ENCODE measurements at regions not wholly inside any gene's neighbourhood (a gene's known extent, or its start where the extent isn't known, plus 50 kb on each side); places are given as distances from the start of the nearest gene placed in this dataset.

DNA sequence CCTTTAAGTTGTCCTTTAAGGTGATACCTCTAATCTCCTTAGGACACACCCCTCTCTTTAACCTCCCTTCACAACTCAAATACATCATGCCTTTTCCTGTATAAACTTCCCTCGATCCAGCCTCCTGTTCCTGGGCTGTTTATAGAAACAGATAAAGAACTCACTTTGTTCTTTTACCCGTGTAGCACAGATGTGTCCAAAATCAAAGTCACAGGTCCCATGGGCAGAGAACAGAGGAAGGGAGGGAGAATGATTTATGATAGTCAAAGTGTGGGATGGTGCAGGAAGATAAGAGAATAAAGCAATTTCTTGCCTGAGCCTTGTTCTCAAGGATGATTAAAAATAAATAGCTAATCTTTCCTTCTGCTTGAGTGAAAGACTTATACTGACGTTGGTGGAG is 50.3 kb upstream of the CABCOCO1 start:
- H3K4me3 ChIP-seq (ENCODE audit: low read length): no peak overlapping the region
- TF ChIP-seq, protein P1, sequence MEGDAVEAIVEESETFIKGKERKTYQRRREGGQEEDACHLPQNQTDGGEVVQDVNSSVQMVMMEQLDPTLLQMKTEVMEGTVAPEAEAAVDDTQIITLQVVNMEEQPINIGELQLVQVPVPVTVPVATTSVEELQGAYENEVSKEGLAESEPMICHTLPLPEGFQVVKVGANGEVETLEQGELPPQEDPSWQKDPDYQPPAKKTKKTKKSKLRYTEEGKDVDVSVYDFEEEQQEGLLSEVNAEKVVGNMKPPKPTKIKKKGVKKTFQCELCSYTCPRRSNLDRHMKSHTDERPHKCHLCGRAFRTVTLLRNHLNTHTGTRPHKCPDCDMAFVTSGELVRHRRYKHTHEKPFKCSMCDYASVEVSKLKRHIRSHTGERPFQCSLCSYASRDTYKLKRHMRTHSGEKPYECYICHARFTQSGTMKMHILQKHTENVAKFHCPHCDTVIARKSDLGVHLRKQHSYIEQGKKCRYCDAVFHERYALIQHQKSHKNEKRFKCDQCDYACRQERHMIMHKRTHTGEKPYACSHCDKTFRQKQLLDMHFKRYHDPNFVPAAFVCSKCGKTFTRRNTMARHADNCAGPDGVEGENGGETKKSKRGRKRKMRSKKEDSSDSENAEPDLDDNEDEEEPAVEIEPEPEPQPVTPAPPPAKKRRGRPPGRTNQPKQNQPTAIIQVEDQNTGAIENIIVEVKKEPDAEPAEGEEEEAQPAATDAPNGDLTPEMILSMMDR (IDR thresholded peaks at IDR 0.05; ENCODE audit: insufficient read depth, low read depth, low read length, missing control alignments): no peak
- no peak for DNase-seq (ENCODE audit: low read depth)

DNA sequence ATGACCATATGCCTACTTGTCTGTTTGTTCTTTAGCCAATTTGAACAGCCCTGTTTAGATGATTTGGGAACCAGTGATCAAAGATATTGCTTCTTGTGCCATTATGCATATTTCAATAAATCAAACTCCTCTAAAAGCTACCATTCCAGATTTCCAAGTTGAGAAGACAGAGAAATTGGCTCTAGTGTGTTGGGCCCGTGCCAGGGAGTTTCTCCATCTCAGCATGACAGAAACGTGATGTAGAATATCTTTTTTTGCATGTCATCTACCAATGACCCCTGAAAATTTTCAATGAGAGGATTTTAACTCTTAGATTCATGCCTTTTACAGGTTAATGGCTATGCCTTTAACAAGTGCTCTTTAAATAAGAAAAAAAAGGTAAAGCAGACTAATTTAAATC is 50.7 kb upstream of the CABCOCO1 start:
- TF ChIP-seq, protein P1 (IDR thresholded peaks at IDR 0.05; ENCODE audit: insufficient read depth, low read depth, low read length, missing control alignments): no peak
- DNase-seq (ENCODE audit: low read depth): peak; percentile 19
- no peak overlapping the region for H3K4me3 ChIP-seq (ENCODE audit: low read length)

DNA sequence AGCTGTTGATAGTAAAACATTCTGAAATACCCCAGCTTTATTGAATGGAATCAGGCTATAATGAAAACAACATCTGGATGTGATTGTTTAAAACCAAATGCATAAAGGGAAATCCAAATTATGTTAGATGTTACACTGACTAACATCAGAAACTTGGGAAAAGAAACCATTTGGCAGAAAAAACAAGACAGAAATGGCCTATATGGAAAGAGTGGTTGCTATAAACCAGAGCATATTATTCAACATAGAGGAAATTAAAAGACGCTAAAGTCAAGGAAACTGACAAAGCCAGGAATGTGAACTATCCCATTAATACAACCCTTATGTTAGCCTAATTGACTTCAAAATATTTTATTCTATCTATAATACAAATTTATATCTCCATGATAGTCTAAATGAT is 53.0 kb upstream of the CABCOCO1 start:
- no peak overlapping the region for H3K4me3 ChIP-seq (ENCODE audit: low read length)
- TF ChIP-seq, protein P1 (IDR thresholded peaks at IDR 0.05; ENCODE audit: insufficient read depth, low read depth, low read length, missing control alignments): no peak
- DNase-seq (ENCODE audit: low read depth): no peak

GRCh38 chr10:61608255-61609033 is 54.3 kb upstream of the CABCOCO1 start:
- no peak overlapping the region for H3K4me3 ChIP-seq (ENCODE audit: low read length)
- TF ChIP-seq, protein P1 (IDR thresholded peaks at IDR 0.05; ENCODE audit: insufficient read depth, low read depth, low read length, missing control alignments): no peak
- DNase-seq (ENCODE audit: low read depth): no peak

GRCh38 chr10:61606959-61607907 is 55.5 kb upstream of the CABCOCO1 start:
- TF ChIP-seq, protein P1 (IDR thresholded peaks at IDR 0.05; ENCODE audit: insufficient read depth, low read depth, low read length, missing control alignments): peak; percentile 65
- H3K4me3 ChIP-seq (ENCODE audit: low read length): no peak overlapping the region
- peak; percentile 38 for DNase-seq (ENCODE audit: low read depth)

DNA sequence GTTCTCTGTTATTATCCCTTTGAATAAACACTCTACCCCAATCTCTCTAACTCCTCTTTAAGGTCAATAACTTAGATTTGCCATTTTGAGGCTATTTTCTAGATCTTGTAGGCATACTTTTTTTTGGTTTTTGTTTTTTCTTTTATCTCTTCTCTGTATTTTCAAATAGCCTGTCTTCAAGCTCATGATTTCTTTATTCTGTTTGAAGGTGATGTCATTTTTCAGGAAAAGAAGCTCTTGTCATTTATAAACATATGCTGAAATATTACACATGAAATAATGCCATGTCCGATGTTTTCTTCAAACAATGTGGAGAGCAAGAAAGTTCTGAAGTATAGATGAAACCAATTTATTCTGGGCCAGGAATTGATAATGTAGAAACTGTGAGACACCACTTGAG is 57.5 kb upstream of the CABCOCO1 start:
- no peak overlapping the region for H3K4me3 ChIP-seq (ENCODE audit: low read length)
- TF ChIP-seq, protein P1 (IDR thresholded peaks at IDR 0.05; ENCODE audit: insufficient read depth, low read depth, low read length, missing control alignments): no peak
- no peak for DNase-seq (ENCODE audit: low read depth)

All from epithelial cell of esophagus (primary cell).